Endothelial cell of umbilical vein (primary cell): ENCODE measurements at regions not wholly inside any gene's neighbourhood (a gene's known extent, or its start where the extent isn't known, plus 50 kb on each side); places are given as distances from the start of the nearest gene placed in this dataset.

Experiments used
- JUN ChIP-seq: IDR thresholded peaks from 2 replicates; pipeline ENCODE4 v1.6.1; 2011; ENCODE audit warnings: borderline replicate concordance, low read depth; ENCODE audit not compliant: insufficient read length, insufficient read depth
- MYC ChIP-seq: IDR thresholded peaks from one replicate; pipeline ENCODE4 v1.6.1; 2011; ENCODE audit warnings: mild to moderate bottlenecking, low read depth, low read length
- POLR2A ChIP-seq: IDR thresholded peaks from 2 replicates; pipeline ENCODE4 v1.6.1; 2012; ENCODE audit warnings: low read depth, mild to moderate bottlenecking, control low read depth, low read length
- POLR2AphosphoS5 ChIP-seq: IDR thresholded peaks from 2 replicates; pipeline ENCODE4 v1.6.1; 2012; ENCODE audit warnings: low read depth, mild to moderate bottlenecking, control low read depth, low read length, moderate library complexity; ENCODE audit not compliant: insufficient read depth
- TF ChIP-seq, protein P1 (sequence below), 2 donors: IDR thresholded peaks; 1 replicate in 1 of 2; 2 replicates in 1 of 2; pipeline ENCODE4 v1.5.1; 2011; ENCODE audit warnings: low read length in 2 of 2, mild to moderate bottlenecking in 2 of 2, moderate library complexity in 2 of 2, control low read depth in 1 of 2, inconsistent platforms in 1 of 2, low read depth in 1 of 2; ENCODE audit not compliant: insufficient read depth in 1 of 2; ENCODE audit errors: extremely low read depth in 1 of 2
- TF ChIP-seq, protein P2 (sequence below): IDR thresholded peaks from 2 replicates; pipeline ENCODE4 v1.6.1; 2011; ENCODE audit not compliant: insufficient read depth, insufficient read length

DNA sequence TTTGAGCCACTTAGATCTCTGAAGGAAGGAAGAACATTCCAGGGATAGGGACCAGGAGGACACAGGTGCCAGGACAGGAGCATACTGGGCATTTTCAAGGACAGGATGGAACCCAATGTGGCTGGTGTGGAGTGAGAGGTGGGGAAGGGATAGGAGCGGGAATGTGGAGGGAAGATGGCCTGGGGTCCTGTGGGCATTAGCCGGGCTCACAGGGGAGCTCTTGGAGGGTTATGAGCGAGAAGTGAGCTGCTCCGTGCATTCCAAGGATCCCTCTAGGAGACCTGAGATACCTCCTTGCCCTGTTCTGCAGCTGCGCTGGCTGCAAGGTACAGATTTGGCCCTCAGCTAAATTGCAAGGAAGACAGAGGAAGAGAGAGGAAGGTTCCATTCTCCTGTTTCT lies 87.5 kb downstream of the IER5 start:
- TF ChIP-seq POLR2AphosphoS5 (no peak), POLR2A (no peak), MYC (no peak), JUN (no peak)
- TF ChIP-seq, protein P1, sequence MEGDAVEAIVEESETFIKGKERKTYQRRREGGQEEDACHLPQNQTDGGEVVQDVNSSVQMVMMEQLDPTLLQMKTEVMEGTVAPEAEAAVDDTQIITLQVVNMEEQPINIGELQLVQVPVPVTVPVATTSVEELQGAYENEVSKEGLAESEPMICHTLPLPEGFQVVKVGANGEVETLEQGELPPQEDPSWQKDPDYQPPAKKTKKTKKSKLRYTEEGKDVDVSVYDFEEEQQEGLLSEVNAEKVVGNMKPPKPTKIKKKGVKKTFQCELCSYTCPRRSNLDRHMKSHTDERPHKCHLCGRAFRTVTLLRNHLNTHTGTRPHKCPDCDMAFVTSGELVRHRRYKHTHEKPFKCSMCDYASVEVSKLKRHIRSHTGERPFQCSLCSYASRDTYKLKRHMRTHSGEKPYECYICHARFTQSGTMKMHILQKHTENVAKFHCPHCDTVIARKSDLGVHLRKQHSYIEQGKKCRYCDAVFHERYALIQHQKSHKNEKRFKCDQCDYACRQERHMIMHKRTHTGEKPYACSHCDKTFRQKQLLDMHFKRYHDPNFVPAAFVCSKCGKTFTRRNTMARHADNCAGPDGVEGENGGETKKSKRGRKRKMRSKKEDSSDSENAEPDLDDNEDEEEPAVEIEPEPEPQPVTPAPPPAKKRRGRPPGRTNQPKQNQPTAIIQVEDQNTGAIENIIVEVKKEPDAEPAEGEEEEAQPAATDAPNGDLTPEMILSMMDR (IDR thresholded peaks at IDR 0.05; ENCODE audit: extremely low read depth in 1 of 2, insufficient read depth in 1 of 2, low read depth in 1 of 2, low read length in 2 of 2), result no peak
- TF ChIP-seq, protein P2, sequence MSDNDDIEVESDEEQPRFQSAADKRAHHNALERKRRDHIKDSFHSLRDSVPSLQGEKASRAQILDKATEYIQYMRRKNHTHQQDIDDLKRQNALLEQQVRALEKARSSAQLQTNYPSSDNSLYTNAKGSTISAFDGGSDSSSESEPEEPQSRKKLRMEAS, result no peak
